WTC11 (cell line): ENCODE measurements at regions not wholly inside any gene's neighbourhood (a gene's known extent, or its start where the extent isn't known, plus 50 kb on each side); places are given as distances from the start of the nearest gene placed in this dataset.

ENCODE experiments used
- MAX ChIP-seq: sonication (generic); formaldehyde crosslinking; IDR thresholded peaks from 2 replicates; pipeline ENCODE4 v1.8.0; 2022; ENCODE audit warnings: mild to moderate bottlenecking, missing genetic modification reagents
- MXD4 ChIP-seq: fragments of 250-450 bp; sonication (Bioruptor Pico); IDR thresholded peaks from 2 replicates; pipeline ENCODE4 v1.8.0; 2021; ENCODE audit warnings: mild to moderate bottlenecking, moderate library complexity, borderline replicate concordance
- MYBL2 ChIP-seq: sonication (generic); formaldehyde crosslinking; IDR thresholded peaks from 2 replicates; pipeline ENCODE4 v1.8.1; 2023; ENCODE audit warnings: mild to moderate bottlenecking, moderate library complexity, missing genetic modification reagents
- NR1H2 ChIP-seq: sonication (generic); formaldehyde crosslinking; IDR thresholded peaks from 2 replicates; pipeline ENCODE4 v1.9.0; 2021; ENCODE audit warnings: mild to moderate bottlenecking, moderate library complexity, missing genetic modification reagents
- STAT6 ChIP-seq: sonication (generic); formaldehyde crosslinking; conservative IDR thresholded peaks from 2 replicates; pipeline ENCODE4 v1.8.1; 2023; ENCODE audit warnings: mild to moderate bottlenecking, low read depth, missing genetic modification reagents, moderate library complexity
- TF ChIP-seq, protein P1 (sequence below): sonication (generic); formaldehyde crosslinking; IDR thresholded peaks from 2 replicates; pipeline ENCODE4 v1.8.1; 2022; ENCODE audit warnings: mild to moderate bottlenecking, missing genetic modification reagents, moderate library complexity, borderline replicate concordance
- TF ChIP-seq, protein P2 (sequence below): sonication (generic); formaldehyde crosslinking; IDR thresholded peaks from 2 replicates; pipeline ENCODE4 v1.8.1; 2022; ENCODE audit warnings: low read depth, missing genetic modification reagents, borderline replicate concordance
- TF ChIP-seq, protein P3 (sequence below): fragments of 200-600 bp; IDR thresholded peaks from 2 replicates; pipeline ENCODE4 v1.8.0; 2022; ENCODE audit warnings: antibody characterized with exemption
- TF ChIP-seq, protein P4 (sequence below): fragments of 250-450 bp; sonication (Bioruptor Pico); IDR thresholded peaks from 2 replicates; pipeline ENCODE4 v2.1.2; 2022; ENCODE audit warnings: mild to moderate bottlenecking, moderate library complexity

DNA sequence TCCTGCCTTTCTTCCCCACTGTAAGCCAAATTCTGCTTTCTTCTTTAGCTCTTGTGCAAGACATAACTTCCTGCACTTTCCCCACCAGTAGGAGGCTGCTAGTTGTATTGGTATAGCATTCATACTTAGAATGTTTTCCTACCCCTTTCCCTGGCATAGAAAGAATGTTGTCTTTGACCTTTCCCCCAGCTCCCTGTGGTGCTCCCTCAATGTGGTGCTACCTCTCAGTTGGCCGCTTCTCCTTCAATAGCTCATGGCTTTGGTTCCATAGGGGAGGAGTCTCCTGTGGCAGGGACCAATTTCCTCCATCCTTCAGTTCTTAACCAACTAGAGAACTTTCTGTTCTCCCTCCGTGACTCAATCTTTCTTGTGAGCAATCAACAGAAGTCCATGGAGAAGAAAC is 67.5 kb upstream of the AKAP13 start:
- no peak for TF ChIP-seq MXD4 (CRISPR knock-in tag)
- TF ChIP-seq MAX (CRISPR knock-in tag): no peak
- TF ChIP-seq, protein P1, sequence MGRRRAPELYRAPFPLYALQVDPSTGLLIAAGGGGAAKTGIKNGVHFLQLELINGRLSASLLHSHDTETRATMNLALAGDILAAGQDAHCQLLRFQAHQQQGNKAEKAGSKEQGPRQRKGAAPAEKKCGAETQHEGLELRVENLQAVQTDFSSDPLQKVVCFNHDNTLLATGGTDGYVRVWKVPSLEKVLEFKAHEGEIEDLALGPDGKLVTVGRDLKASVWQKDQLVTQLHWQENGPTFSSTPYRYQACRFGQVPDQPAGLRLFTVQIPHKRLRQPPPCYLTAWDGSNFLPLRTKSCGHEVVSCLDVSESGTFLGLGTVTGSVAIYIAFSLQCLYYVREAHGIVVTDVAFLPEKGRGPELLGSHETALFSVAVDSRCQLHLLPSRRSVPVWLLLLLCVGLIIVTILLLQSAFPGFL (CRISPR knock-in tag): no peak
- no peak for TF ChIP-seq MYBL2 (CRISPR knock-in tag)
- TF ChIP-seq, protein P2, sequence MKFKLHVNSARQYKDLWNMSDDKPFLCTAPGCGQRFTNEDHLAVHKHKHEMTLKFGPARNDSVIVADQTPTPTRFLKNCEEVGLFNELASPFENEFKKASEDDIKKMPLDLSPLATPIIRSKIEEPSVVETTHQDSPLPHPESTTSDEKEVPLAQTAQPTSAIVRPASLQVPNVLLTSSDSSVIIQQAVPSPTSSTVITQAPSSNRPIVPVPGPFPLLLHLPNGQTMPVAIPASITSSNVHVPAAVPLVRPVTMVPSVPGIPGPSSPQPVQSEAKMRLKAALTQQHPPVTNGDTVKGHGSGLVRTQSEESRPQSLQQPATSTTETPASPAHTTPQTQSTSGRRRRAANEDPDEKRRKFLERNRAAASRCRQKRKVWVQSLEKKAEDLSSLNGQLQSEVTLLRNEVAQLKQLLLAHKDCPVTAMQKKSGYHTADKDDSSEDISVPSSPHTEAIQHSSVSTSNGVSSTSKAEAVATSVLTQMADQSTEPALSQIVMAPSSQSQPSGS (CRISPR knock-in tag): no peak
- TF ChIP-seq, protein P3, sequence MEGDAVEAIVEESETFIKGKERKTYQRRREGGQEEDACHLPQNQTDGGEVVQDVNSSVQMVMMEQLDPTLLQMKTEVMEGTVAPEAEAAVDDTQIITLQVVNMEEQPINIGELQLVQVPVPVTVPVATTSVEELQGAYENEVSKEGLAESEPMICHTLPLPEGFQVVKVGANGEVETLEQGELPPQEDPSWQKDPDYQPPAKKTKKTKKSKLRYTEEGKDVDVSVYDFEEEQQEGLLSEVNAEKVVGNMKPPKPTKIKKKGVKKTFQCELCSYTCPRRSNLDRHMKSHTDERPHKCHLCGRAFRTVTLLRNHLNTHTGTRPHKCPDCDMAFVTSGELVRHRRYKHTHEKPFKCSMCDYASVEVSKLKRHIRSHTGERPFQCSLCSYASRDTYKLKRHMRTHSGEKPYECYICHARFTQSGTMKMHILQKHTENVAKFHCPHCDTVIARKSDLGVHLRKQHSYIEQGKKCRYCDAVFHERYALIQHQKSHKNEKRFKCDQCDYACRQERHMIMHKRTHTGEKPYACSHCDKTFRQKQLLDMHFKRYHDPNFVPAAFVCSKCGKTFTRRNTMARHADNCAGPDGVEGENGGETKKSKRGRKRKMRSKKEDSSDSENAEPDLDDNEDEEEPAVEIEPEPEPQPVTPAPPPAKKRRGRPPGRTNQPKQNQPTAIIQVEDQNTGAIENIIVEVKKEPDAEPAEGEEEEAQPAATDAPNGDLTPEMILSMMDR: no peak
- TF ChIP-seq STAT6: no peak
- TF ChIP-seq NR1H2: no peak
- TF ChIP-seq, protein P4, sequence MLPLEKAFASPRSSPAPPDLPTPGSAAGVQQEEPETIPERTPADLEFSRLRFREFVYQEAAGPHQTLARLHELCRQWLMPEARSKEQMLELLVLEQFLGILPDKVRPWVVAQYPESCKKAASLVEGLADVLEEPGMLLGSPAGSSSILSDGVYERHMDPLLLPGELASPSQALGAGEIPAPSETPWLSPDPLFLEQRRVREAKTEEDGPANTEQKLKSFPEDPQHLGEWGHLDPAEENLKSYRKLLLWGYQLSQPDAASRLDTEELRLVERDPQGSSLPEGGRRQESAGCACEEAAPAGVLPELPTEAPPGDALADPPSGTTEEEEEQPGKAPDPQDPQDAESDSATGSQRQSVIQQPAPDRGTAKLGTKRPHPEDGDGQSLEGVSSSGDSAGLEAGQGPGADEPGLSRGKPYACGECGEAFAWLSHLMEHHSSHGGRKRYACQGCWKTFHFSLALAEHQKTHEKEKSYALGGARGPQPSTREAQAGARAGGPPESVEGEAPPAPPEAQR: no peak
